ENCODE measurements at regions not wholly inside any gene's neighbourhood (a gene's known extent, or its start where the extent isn't known, plus 50 kb on each side); places are given as distances from the start of the nearest gene placed in this dataset.

- POLR2A ChIA-PET: no interaction called here
- CTCF ChIA-PET: no interaction called here
- H3K9me3 Mint-ChIP-seq: peaks cover 22% of the 10 kb centered on the region
- H3K4me3 Mint-ChIP-seq: no peak overlapping the region
- peaks cover 30% of the 10 kb centered on the region for H3K4me1 Mint-ChIP-seq
- DNase-seq (ENCODE audit: low spot score): no peak
- H3K27me3 Mint-ChIP-seq (ENCODE audit: low read depth): peaks cover 10% of the 10 kb centered on the region
- peak; percentile 27; the same call in 1 of the 2 replicates for ATAC-seq
- H3K27ac Mint-ChIP-seq: no peak overlapping the region
- TF ChIP-seq ZNF281 (CRISPR knock-in tag; IDR thresholded peaks at IDR 0.05): no peak
- TF ChIP-seq, protein P1, sequence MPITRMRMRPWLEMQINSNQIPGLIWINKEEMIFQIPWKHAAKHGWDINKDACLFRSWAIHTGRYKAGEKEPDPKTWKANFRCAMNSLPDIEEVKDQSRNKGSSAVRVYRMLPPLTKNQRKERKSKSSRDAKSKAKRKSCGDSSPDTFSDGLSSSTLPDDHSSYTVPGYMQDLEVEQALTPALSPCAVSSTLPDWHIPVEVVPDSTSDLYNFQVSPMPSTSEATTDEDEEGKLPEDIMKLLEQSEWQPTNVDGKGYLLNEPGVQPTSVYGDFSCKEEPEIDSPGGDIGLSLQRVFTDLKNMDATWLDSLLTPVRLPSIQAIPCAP (CRISPR knock-in tag; IDR thresholded peaks at IDR 0.05): no peak
- TF ChIP-seq, protein P2, sequence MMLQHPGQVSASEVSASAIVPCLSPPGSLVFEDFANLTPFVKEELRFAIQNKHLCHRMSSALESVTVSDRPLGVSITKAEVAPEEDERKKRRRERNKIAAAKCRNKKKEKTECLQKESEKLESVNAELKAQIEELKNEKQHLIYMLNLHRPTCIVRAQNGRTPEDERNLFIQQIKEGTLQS (CRISPR knock-in tag; conservative IDR thresholded peaks at IDR 0.05): no peak
- TF ChIP-seq, protein P3, sequence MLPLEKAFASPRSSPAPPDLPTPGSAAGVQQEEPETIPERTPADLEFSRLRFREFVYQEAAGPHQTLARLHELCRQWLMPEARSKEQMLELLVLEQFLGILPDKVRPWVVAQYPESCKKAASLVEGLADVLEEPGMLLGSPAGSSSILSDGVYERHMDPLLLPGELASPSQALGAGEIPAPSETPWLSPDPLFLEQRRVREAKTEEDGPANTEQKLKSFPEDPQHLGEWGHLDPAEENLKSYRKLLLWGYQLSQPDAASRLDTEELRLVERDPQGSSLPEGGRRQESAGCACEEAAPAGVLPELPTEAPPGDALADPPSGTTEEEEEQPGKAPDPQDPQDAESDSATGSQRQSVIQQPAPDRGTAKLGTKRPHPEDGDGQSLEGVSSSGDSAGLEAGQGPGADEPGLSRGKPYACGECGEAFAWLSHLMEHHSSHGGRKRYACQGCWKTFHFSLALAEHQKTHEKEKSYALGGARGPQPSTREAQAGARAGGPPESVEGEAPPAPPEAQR (CRISPR knock-in tag; IDR thresholded peaks at IDR 0.05): no peak
- peaks cover 13% of the 10 kb centered on the region for H3K36me3 Mint-ChIP-seq
These were observed 634.1 kb downstream of the TDRD15 start for GRCh38 chr2:21757805-21758430.

GRCh38 chr2:21759819-21760218 lies 636.1 kb downstream of the TDRD15 start:
- DNase-seq (ENCODE audit: low spot score) (no peak), ATAC-seq (no peak)
- POLR2A ChIA-PET: no interaction called here
- Mint-ChIP-seq H3K9me3 (peaks cover 22% of the 10 kb centered on the region), H3K27me3 (ENCODE audit: low read depth) (peaks cover 11% of the 10 kb centered on the region), H3K27ac (no peak overlapping the region), H3K36me3 (peaks cover 13% of the 10 kb centered on the region), H3K4me3 (no peak overlapping the region), H3K4me1 (peaks cover 23% of the 10 kb centered on the region)
- CTCF ChIA-PET: interaction anchor here (1.6 kb wide), 1 partner anchor 338 kb away, joined by 5 read pairs; no protein-coding TSS in a partner anchor
- TF ChIP-seq, protein P4, sequence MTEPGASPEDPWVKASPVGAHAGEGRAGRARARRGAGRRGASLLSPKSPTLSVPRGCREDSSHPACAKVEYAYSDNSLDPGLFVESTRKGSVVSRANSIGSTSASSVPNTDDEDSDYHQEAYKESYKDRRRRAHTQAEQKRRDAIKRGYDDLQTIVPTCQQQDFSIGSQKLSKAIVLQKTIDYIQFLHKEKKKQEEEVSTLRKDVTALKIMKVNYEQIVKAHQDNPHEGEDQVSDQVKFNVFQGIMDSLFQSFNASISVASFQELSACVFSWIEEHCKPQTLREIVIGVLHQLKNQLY (CRISPR knock-in tag; IDR thresholded peaks at IDR 0.05): no peak
- TF ChIP-seq E2F4 (CRISPR knock-in tag; IDR thresholded peaks at IDR 0.05; ENCODE audit: borderline replicate concordance, low read depth) (no peak), MXD4 (CRISPR knock-in tag; IDR thresholded peaks at IDR 0.05; ENCODE audit: borderline replicate concordance) (no peak), TEAD1 (CRISPR knock-in tag; IDR thresholded peaks at IDR 0.05) (no peak), ESRRA (CRISPR knock-in tag; IDR thresholded peaks at IDR 0.05; ENCODE audit: borderline replicate concordance) (no peak), ZNF219 (CRISPR knock-in tag; IDR thresholded peaks at IDR 0.05; ENCODE audit: borderline replicate concordance) (no peak), ZNF317 (CRISPR knock-in tag; IDR thresholded peaks at IDR 0.05; ENCODE audit: borderline replicate concordance, low read depth) (no peak), NR2C2 (CRISPR knock-in tag; IDR thresholded peaks at IDR 0.05) (no peak), SMAD3 (CRISPR knock-in tag; IDR thresholded peaks at IDR 0.05; ENCODE audit: borderline replicate concordance) (no peak), SOX15 (CRISPR knock-in tag; IDR thresholded peaks at IDR 0.05) (no peak), GRHL2 (CRISPR knock-in tag; IDR thresholded peaks at IDR 0.05; ENCODE audit: insufficient replicate concordance, severe bottlenecking) (no peak), ZNF423 (CRISPR knock-in tag; IDR thresholded peaks at IDR 0.05) (no peak), ZNF232 (CRISPR knock-in tag; IDR thresholded peaks at IDR 0.05) (no peak), GTF2I (CRISPR knock-in tag; conservative IDR thresholded peaks at IDR 0.05) (no peak), OVOL2 (CRISPR knock-in tag; IDR thresholded peaks at IDR 0.05; ENCODE audit: borderline replicate concordance) (no peak), IRF2 (CRISPR knock-in tag; IDR thresholded peaks at IDR 0.05; ENCODE audit: borderline replicate concordance, low read depth) (no peak)
- TF ChIP-seq, protein P5, sequence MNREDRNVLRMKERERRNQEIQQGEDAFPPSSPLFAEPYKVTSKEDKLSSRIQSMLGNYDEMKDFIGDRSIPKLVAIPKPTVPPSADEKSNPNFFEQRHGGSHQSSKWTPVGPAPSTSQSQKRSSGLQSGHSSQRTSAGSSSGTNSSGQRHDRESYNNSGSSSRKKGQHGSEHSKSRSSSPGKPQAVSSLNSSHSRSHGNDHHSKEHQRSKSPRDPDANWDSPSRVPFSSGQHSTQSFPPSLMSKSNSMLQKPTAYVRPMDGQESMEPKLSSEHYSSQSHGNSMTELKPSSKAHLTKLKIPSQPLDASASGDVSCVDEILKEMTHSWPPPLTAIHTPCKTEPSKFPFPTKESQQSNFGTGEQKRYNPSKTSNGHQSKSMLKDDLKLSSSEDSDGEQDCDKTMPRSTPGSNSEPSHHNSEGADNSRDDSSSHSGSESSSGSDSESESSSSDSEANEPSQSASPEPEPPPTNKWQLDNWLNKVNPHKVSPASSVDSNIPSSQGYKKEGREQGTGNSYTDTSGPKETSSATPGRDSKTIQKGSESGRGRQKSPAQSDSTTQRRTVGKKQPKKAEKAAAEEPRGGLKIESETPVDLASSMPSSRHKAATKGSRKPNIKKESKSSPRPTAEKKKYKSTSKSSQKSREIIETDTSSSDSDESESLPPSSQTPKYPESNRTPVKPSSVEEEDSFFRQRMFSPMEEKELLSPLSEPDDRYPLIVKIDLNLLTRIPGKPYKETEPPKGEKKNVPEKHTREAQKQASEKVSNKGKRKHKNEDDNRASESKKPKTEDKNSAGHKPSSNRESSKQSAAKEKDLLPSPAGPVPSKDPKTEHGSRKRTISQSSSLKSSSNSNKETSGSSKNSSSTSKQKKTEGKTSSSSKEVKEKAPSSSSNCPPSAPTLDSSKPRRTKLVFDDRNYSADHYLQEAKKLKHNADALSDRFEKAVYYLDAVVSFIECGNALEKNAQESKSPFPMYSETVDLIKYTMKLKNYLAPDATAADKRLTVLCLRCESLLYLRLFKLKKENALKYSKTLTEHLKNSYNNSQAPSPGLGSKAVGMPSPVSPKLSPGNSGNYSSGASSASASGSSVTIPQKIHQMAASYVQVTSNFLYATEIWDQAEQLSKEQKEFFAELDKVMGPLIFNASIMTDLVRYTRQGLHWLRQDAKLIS (CRISPR knock-in tag; IDR thresholded peaks at IDR 0.05; ENCODE audit: borderline replicate concordance): no peak
- TF ChIP-seq, protein P2 (CRISPR knock-in tag; conservative IDR thresholded peaks at IDR 0.05): no peak

Measured in WTC11 (cell line).